K562 (cell line): ENCODE measurements at regions not wholly inside any gene's neighbourhood (a gene's known extent, or its start where the extent isn't known, plus 50 kb on each side); places are given as distances from the start of the nearest gene placed in this dataset.

Source experiments
- ATAC-seq: fragments of 200-7000 bp; cut with Tn5 transposase; 3 replicates; pipeline ENCODE4 v1.9.1; 2020; ENCODE audit warnings: moderate library complexity
- BruUV-seq: library from RNA; stranded (reverse); fragments of 400-500 nt; replicated peaks from 2 replicates; lab custom pipeline; 2021; lab: Mats Ljungman, UMichigan
- CTCF ChIA-PET: fragments of 300-600 bp; formaldehyde crosslinking; extraction: SDS; loops from one replicate; lab custom pipeline; 2021; ENCODE audit warnings: low intra/inter-chr PET ratio; lab: Yijun Ruan, JAX
- POLR2A ChIA-PET: fragments of 300-600, 350-650 bp; sonication (Branson Sonifier 250); formaldehyde crosslinking; extraction: SDS; loops from one replicate; lab custom pipeline; 2021; ENCODE audit warnings: antibody characterized with exemption, inconsistent platforms; lab: Yijun Ruan, JAX
- DNase-seq, 4 experiments: peaks; one replicate each; pipeline versions ENCODE4 v3.0.0 to v3.0.0-alpha.2; 2011 to 2018; ENCODE audit warnings: low spot score in 3 of 4, mixed read lengths in 3 of 4; ENCODE audit errors: extremely low read depth in 1 of 4
- FAIRE-seq: peaks from 2 replicates; lab custom pipeline; 2011; peaks lifted over from hg19 to GRCh38; lab: Jason Lieb, UNC
- H2AFZ ChIP-seq: 2 replicates; pipeline ENCODE4 v1.6.0; 2011; ENCODE audit warnings: low read depth, low read length, control low read depth, inconsistent platforms
- H3K27ac ChIP-seq: fragments of 200-600 bp; 3 replicates; pipeline ENCODE4 v1.8.0; 2011; ENCODE audit warnings: low read depth, mild to moderate bottlenecking, control low read depth, inconsistent platforms, low read length, moderate library complexity, mixed read lengths; ENCODE audit errors: extremely low read depth
- H3K27me3 ChIP-seq, 2 experiments: fragments of 300-600 bp in 1 of 2; 2 replicates in 1 of 2; 3 replicates in 1 of 2; pipeline versions ENCODE4 v1.6.0 to v1.8.0; 2011; ENCODE audit warnings: inconsistent platforms in 2 of 2, low read length in 2 of 2, mild to moderate bottlenecking in 1 of 2, mixed read lengths in 1 of 2, moderate library complexity in 1 of 2; ENCODE audit not compliant: control insufficient read depth in 2 of 2, insufficient read depth in 2 of 2
- H3K36me3 ChIP-seq: fragments of 300-600 bp; 3 replicates; pipeline ENCODE4 v1.8.0; 2011; ENCODE audit warnings: mild to moderate bottlenecking, low read length, inconsistent platforms; ENCODE audit not compliant: control insufficient read depth, insufficient read depth
- H3K4me1 ChIP-seq, 2 experiments: fragments of 200-600 bp in 1 of 2; replicated peaks in 1 of 2; 2 replicates in 1 of 2; 3 replicates in 1 of 2; pipeline versions ENCODE4 v1.5.1 to v1.8.0; 2011; ENCODE audit warnings: inconsistent platforms in 2 of 2, low read length in 2 of 2, mild to moderate bottlenecking in 1 of 2, mixed read lengths in 1 of 2, moderate library complexity in 1 of 2; ENCODE audit not compliant: control insufficient read depth in 2 of 2, insufficient read depth in 2 of 2
- H3K4me2 ChIP-seq: 2 replicates; pipeline ENCODE4 v1.6.1; 2011; ENCODE audit warnings: low read length, control low read depth, inconsistent platforms, mixed read lengths; ENCODE audit not compliant: insufficient read depth
- H3K4me3 ChIP-seq: fragments of 200-600 bp; sonication (generic), shearing (Covaris generic); 2 replicates; pipeline ENCODE4 v1.5.1; 2016; ENCODE audit warnings: control low read depth, inconsistent platforms
- H3K79me2 ChIP-seq: fragments of 200-600 bp; 3 replicates; pipeline ENCODE4 v1.8.0; 2011; ENCODE audit warnings: low read length, inconsistent platforms; ENCODE audit not compliant: control insufficient read depth, insufficient read depth
- H3K9ac ChIP-seq, 2 experiments: 2 replicates each; pipeline versions ENCODE4 v1.6.0 to v1.6.1; 2011; ENCODE audit warnings: low read depth in 2 of 2, low read length in 2 of 2, control low read depth in 1 of 2, inconsistent platforms in 1 of 2, mild to moderate bottlenecking in 1 of 2, mixed read lengths in 1 of 2; ENCODE audit not compliant: insufficient read depth in 1 of 2
- H3K9me1 ChIP-seq: one replicate; pipeline ENCODE4 v1.6.0; 2011; ENCODE audit warnings: inconsistent platforms, mild to moderate bottlenecking, low read length, moderate library complexity; ENCODE audit not compliant: control insufficient read depth, insufficient read depth
- H3K9me3 ChIP-seq: replicated peaks from 2 replicates; pipeline ENCODE4 v1.5.1; 2011; ENCODE audit warnings: low read depth, low read length, inconsistent platforms; ENCODE audit not compliant: control insufficient read depth, insufficient read depth
- H4K20me1 ChIP-seq: replicated peaks from 2 replicates; pipeline ENCODE4 v1.6.1; 2011; ENCODE audit warnings: low read length, inconsistent platforms, mixed read lengths; ENCODE audit not compliant: control insufficient read depth, insufficient read depth
- CBX2 ChIP-seq: fragments of 200-600 bp; sonication (generic); IDR thresholded peaks from one replicate; pipeline ENCODE4 v1.6.1; 2012; ENCODE audit warnings: mild to moderate bottlenecking, low read length, inconsistent platforms; ENCODE audit not compliant: insufficient read depth, poor library complexity, severe bottlenecking
- CBX5 ChIP-seq: IDR thresholded peaks from 2 replicates; pipeline ENCODE4 v1.6.1; 2014; ENCODE audit warnings: low read depth, borderline replicate concordance
- CXXC5 ChIP-seq: fragments of 250-450 bp; sonication (Bioruptor Pico); IDR thresholded peaks from 2 replicates; pipeline ENCODE4 v1.8.0; 2022; ENCODE audit warnings: inconsistent platforms, mild to moderate bottlenecking, moderate library complexity
- FOXJ3 ChIP-seq: sonication (generic); formaldehyde crosslinking; IDR thresholded peaks from 2 replicates; pipeline ENCODE4 v1.4.0; 2020; ENCODE audit warnings: mild to moderate bottlenecking, missing genetic modification reagents
- ZKSCAN8 ChIP-seq: fragments of 200-800 bp; sonication (Bioruptor generic); IDR thresholded peaks from 2 replicates; pipeline ENCODE4 v1.6.1; 2016; ENCODE audit warnings: missing genetic modification characterization, missing compliant biosample characterization
- ZNF232 ChIP-seq: sonication (generic); formaldehyde crosslinking; IDR thresholded peaks from 2 replicates; pipeline ENCODE4 v1.8.0; 2022; ENCODE audit warnings: mild to moderate bottlenecking, missing genetic modification reagents
- WGBS: fragments of 100-300 bp; shearing (Covaris generic); methylation state at CpG from one replicate; pipeline ENCODE4 v1.1.6; 2016; ENCODE audit warnings: low coverage, mixed read lengths; ENCODE audit not compliant: insufficient coverage; ENCODE audit errors: missing lambda C conversion rate; 5-methylcytosine and 5-hydroxymethylcytosine counted together
- in situ Hi-C: fragments of 300-500 bp; cut with MboI; formaldehyde crosslinking; loops from 4 replicates; pipeline ENCODE4 v1.15.0; 2018; ENCODE audit warnings: inconsistent platforms, mixed read lengths
- intact Hi-C: fragments of 100-400 bp; cut with micrococcal nuclease; formaldehyde crosslinking; loops from 2 replicates; pipeline ENCODE4 v1.14.2; 2022
- TF ChIP-seq, protein P1 (sequence below): sonication (generic); formaldehyde crosslinking; IDR thresholded peaks from 2 replicates; pipeline ENCODE4 v1.8.0; 2022; ENCODE audit warnings: mild to moderate bottlenecking, missing genetic modification reagents, borderline replicate concordance
- TF ChIP-seq, protein P2 (sequence below): fragments of 150-350 bp; IDR thresholded peaks from 2 replicates; pipeline ENCODE4 v1.6.1; 2014; ENCODE audit warnings: low read depth, mild to moderate bottlenecking, low read length, borderline replicate concordance
- TF ChIP-seq, protein P3 (sequence below): fragments of 450-650 bp; formaldehyde crosslinking; IDR thresholded peaks from 2 replicates; pipeline ENCODE4 v1.4.0; 2020; ENCODE audit warnings: mild to moderate bottlenecking
- TF ChIP-seq, protein P4 (sequence below): fragments of 450-650 bp; formaldehyde crosslinking; IDR thresholded peaks from 2 replicates; pipeline ENCODE4 v1.4.0; 2020; ENCODE audit warnings: mild to moderate bottlenecking, moderate library complexity
- TF ChIP-seq, protein P5 (sequence below): sonication (generic); formaldehyde crosslinking; IDR thresholded peaks from 2 replicates; pipeline ENCODE4 v1.9.0; 2022; ENCODE audit warnings: mild to moderate bottlenecking, missing genetic modification reagents

DNA sequence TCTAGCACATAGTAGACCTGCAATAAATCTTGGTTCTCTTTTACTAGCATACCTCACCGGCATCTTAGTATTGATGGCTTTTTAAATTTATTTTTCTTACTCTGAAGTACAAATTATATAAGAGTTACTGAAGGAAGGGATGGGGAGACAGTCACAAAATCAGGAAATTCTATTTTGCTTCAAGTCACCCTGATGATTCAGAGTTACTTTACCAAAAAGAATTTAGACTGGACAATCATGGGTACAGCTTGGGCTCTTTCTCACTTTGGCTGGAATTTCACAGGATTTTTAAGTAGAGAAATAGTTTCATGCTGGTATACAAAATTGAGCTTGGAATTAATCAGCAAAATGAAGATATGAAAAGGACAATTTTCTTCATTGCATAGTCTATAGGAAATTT, 919.2 kb downstream of the METTL15 start:
- no peak for FAIRE-seq

More for the DNA sequence above, 919.2 kb downstream of the METTL15 start:
- Histone ChIP-seq H2AFZ (no peak overlapping the region), H3K27me3 (no peaks in the 10 kb centered on the region), H3K9me1 (no peaks in the 10 kb centered on the region)
- BruUV-seq, result no TSS peak
- TF ChIP-seq ZNF232 (CRISPR knock-in tag) (no peak), FOXJ3 (no peak), ZKSCAN8 (CRISPR knock-in tag) (no peak), CBX5 (no peak), CXXC5 (CRISPR knock-in tag) (no peak), CBX2 (no peak)
- TF ChIP-seq, protein P1, sequence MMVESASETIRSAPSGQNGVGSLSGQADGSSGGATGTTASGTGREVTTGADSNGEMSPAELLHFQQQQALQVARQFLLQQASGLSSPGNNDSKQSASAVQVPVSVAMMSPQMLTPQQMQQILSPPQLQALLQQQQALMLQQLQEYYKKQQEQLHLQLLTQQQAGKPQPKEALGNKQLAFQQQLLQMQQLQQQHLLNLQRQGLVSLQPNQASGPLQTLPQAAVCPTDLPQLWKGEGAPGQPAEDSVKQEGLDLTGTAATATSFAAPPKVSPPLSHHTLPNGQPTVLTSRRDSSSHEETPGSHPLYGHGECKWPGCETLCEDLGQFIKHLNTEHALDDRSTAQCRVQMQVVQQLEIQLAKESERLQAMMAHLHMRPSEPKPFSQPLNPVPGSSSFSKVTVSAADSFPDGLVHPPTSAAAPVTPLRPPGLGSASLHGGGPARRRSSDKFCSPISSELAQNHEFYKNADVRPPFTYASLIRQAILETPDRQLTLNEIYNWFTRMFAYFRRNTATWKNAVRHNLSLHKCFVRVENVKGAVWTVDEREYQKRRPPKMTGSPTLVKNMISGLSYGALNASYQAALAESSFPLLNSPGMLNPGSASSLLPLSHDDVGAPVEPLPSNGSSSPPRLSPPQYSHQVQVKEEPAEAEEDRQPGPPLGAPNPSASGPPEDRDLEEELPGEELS (CRISPR knock-in tag), result no peak
- TF ChIP-seq, protein P2, sequence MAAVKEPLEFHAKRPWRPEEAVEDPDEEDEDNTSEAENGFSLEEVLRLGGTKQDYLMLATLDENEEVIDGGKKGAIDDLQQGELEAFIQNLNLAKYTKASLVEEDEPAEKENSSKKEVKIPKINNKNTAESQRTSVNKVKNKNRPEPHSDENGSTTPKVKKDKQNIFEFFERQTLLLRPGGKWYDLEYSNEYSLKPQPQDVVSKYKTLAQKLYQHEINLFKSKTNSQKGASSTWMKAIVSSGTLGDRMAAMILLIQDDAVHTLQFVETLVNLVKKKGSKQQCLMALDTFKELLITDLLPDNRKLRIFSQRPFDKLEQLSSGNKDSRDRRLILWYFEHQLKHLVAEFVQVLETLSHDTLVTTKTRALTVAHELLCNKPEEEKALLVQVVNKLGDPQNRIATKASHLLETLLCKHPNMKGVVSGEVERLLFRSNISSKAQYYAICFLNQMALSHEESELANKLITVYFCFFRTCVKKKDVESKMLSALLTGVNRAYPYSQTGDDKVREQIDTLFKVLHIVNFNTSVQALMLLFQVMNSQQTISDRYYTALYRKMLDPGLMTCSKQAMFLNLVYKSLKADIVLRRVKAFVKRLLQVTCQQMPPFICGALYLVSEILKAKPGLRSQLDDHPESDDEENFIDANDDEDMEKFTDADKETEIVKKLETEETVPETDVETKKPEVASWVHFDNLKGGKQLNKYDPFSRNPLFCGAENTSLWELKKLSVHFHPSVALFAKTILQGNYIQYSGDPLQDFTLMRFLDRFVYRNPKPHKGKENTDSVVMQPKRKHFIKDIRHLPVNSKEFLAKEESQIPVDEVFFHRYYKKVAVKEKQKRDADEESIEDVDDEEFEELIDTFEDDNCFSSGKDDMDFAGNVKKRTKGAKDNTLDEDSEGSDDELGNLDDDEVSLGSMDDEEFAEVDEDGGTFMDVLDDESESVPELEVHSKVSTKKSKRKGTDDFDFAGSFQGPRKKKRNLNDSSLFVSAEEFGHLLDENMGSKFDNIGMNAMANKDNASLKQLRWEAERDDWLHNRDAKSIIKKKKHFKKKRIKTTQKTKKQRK, result no peak
- TF ChIP-seq, protein P3, sequence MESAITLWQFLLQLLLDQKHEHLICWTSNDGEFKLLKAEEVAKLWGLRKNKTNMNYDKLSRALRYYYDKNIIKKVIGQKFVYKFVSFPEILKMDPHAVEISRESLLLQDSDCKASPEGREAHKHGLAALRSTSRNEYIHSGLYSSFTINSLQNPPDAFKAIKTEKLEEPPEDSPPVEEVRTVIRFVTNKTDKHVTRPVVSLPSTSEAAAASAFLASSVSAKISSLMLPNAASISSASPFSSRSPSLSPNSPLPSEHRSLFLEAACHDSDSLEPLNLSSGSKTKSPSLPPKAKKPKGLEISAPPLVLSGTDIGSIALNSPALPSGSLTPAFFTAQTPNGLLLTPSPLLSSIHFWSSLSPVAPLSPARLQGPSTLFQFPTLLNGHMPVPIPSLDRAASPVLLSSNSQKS (CRISPR knock-in tag), result no peak
- TF ChIP-seq, protein P4, sequence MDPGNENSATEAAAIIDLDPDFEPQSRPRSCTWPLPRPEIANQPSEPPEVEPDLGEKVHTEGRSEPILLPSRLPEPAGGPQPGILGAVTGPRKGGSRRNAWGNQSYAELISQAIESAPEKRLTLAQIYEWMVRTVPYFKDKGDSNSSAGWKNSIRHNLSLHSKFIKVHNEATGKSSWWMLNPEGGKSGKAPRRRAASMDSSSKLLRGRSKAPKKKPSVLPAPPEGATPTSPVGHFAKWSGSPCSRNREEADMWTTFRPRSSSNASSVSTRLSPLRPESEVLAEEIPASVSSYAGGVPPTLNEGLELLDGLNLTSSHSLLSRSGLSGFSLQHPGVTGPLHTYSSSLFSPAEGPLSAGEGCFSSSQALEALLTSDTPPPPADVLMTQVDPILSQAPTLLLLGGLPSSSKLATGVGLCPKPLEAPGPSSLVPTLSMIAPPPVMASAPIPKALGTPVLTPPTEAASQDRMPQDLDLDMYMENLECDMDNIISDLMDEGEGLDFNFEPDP (CRISPR knock-in tag), result no peak
- TF ChIP-seq, protein P5, sequence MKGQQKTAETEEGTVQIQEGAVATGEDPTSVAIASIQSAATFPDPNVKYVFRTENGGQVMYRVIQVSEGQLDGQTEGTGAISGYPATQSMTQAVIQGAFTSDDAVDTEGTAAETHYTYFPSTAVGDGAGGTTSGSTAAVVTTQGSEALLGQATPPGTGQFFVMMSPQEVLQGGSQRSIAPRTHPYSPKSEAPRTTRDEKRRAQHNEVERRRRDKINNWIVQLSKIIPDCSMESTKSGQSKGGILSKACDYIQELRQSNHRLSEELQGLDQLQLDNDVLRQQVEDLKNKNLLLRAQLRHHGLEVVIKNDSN (CRISPR knock-in tag), result no peak
- TF ChIP-seq, all 486 proteins: peak for 0
- H3K4me1 ChIP-seq, result no peaks in the 10 kb centered on the region
- ATAC-seq (no peak), DNase-seq (no peak)
- H3K9me3 ChIP-seq, result no peaks in the 10 kb centered on the region
- H4K20me1 ChIP-seq, result no peaks in the 10 kb centered on the region
- H3K79me2 ChIP-seq, result no peaks in the 10 kb centered on the region
- POLR2A ChIA-PET, result no interaction called here
- H3K27ac ChIP-seq, result no peak overlapping the region
- 0% methylated on average over 1 of the region's 1 CpG for WGBS
- intact Hi-C loops (no loop called here), in situ Hi-C loops (no loop called here)
- H3K9ac ChIP-seq, result no peak overlapping the region
- no peak overlapping the region for H3K4me2 ChIP-seq
- CTCF ChIA-PET, result no interaction called here
- no peak overlapping the region for H3K4me3 ChIP-seq
- no peaks in the 10 kb centered on the region for H3K36me3 ChIP-seq
